H1 (cell line): ENCODE measurements at regions not wholly inside any gene's neighbourhood (a gene's known extent, or its start where the extent isn't known, plus 50 kb on each side); places are given as distances from the start of the nearest gene placed in this dataset.

Source experiments
- CHD7 ChIP-seq: fragments of 300-600 bp; sonication (generic); IDR thresholded peaks from 2 replicates; pipeline ENCODE4 v1.7.1; 2012; ENCODE audit warnings: low read length, moderate library complexity, mild to moderate bottlenecking, inconsistent platforms; ENCODE audit not compliant: insufficient replicate concordance

DNA sequence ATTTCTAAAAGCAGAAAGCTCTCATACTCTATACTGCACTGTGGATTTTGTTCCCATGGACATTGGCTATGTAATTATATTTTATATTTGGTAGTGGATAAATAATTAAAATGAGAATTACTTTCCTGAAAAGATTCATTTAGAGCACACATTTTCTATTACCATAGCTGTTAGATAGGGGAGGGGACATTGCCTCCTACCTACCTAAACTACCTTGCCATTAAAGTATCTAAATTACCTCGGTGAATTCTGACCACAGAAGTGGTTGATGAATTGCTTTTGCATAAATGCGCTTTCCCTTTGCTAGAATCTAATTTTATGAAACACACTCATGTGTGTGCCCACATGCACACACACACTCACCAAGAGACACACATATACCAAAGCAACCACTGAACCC lies 329.1 kb downstream of the MTX2 start (continued):
- TF ChIP-seq CHD7 = no peak
